NCI-H2196 (cell line): ENCODE measurements at regions not wholly inside any gene's neighbourhood (a gene's known extent, or its start where the extent isn't known, plus 50 kb on each side); places are given as distances from the start of the nearest gene placed in this dataset.
A peak's percentile ranks its signal among the peaks of the same experiment; 100 is the strongest.
"Not testable (repeated sequence)": the region's sequence is repeated elsewhere in the genome, so short reads cannot be mapped to it uniquely, and the experiment has no call there.

Experiments used
- DNase-seq: peaks from one replicate; lab custom pipeline; 2025; ENCODE audit not compliant: unreplicated experiment; lab: John Stamatoyannopoulos, UW

DNA sequence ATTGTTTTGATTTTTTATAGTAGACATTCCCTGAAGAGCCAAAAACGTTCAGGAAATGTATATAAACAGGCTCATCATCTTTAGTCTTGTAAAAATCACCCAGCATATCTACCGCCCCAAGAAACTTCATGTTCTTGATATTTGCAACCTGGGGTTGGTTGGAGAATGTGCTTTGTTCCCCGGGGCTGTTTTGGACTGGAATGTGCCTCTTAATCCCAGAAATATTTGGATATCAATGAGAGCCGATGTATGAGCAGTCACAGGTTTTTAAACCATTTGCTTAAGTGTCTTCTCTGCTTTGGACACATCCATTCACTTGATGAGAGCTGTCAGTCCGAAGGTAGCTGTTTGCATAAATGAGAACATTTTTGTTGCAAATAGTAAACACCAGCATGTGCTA is 449.7 kb downstream of the PCDH7 start:
- DNase-seq = no peak

DNA sequence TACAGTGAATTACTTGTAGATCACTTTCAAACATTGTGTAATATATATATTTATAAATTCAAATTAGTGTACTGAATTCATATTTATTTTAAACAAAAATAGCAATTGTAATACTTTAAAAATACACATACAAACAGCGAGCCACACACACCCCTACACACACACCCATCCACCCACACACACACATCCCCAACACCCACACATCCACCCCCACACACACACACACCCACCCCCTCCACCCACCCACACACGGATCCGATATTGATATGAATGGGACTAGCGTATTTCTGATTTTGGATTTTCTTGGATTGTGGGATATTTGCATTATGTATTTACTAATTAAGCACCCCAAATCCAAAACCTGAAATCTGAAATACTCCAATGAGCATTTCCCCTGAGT is 451.2 kb downstream of the PCDH7 start:
- no peak for DNase-seq

DNA sequence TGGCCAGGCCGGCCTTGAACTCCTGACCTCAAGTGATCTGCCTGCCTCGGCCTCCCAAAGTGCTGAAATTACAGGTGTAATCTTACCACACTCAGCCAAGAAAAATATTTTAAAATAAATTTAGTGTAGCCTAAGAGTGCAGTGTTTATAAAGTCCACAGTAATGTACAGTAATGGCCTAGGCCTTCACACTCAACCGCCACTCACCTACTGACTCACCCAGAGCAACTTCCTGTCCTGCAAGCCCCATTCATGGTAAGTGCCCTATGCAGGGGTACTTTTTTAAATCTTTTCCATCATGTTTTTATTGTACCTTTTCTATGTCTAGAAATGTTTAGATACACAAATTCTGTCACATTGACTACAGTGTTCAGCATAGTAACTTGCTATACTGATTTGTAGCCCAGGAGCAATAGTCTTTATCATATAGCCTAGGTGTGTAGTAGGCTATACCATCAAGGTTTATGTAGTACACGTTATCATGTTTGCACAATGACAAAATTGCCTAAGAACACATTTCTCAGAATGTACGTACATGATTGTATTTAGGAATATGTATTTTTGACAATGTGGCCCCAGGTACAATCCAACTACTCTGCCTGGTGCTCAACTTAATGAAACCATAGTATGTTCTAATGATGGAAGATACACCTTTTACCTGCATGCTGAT is 455.2 kb downstream of the PCDH7 start:
- DNase-seq = no peak

DNA sequence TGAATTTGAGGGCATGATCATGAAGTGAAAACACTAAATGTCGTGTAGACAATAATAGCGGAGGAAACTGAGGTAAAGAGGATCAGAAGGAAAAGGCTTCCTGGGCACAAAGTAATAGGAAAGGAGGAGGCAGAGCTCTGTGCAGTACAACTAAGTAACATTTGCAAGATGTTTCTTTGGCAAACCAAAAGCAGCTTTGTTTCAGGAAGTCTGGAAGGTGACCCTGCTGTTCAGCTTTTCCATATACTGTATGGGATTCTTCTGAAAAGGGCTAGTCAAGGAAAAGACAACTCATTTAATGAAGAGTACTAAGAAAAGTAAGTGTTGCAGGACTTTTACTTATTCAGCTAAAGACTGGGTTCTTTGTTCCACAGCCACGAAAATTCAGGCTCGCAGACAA is 463.1 kb downstream of the PCDH7 start:
- DNase-seq = no peak

GRCh38 chr4:31185014-31185585 is 464.9 kb downstream of the PCDH7 start:
- no peak for DNase-seq

DNA sequence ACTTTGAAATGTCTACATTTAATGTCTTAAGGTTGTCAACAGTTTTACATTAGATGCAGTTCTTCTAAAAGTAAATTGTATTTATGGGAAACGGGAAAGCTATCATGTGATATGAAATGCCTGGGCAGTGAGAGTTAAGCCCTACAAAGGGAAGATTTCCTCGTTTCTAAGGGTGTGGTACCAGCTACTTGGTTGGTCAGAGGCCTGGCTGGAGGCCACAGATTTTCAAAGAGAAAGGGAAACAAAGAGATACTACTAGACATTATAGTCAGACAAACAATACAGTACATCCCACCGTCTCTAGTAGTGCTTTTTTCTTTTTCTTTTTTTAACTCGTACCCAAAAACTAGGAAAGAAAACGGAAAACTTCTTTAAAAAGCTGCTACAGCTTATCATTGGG is 467.8 kb downstream of the PCDH7 start:
- no peak for DNase-seq

DNA sequence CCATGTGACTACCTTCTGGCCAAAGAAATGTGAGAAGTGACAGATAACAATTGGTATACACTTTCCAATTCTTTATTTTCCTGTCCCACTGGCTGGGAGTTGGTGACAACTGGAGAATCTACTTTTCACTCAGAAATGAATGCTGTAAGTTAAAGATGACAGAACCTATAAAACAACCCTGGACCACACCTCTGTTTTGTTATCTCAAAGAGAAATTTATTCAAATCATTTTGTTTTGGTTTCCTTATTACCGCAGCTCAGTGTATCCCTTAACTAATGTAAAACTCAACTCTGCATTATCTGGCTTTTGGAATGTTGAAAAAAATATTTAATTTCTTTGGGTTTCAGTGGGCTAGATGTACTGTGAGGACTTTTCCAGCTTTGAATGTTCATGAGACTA is 469.8 kb downstream of the PCDH7 start:
- no peak for DNase-seq

DNA sequence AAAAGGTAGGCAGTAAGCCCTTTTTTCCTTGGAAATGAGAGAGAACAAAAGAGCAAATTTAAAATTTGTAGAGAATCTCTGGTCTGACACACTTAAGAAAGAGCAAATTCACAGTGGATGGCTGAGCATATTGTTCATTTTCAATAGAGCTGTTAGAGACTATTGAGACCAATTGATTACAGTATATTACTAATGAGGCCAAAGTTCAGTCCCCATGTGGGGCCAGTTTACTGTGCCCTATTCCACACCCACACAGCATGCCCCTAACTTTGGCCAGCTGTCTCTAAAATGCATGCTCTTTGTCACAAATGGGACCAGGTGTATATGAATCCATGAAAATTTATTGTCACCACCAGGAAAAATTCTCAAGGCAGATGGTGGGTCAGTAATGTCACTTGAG is 470.5 kb downstream of the PCDH7 start:
- no peak for DNase-seq

GRCh38 chr4:31192341-31192740 is 472.2 kb downstream of the PCDH7 start:
- DNase-seq = no peak

GRCh38 chr4:31193521-31193920 is 473.4 kb downstream of the PCDH7 start:
- DNase-seq = peak; percentile 78

DNA sequence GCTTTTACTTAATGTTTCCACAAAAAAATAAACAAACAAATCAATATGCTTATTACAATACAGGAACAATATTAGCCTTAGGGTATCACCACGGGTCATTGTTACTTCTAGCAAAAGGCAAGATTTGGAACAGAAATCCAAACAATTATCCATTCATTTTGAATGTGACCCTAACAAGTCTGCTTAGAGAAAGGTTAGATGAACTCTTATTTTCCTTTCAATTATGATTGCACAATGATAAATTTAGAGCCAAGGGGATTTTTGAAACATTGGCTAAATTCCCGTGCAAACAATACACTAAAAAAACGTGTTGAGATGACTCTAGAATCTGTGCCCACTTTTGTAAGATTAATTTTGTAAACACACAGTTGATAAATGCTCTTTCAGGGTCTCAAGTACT is 474.7 kb downstream of the PCDH7 start:
- DNase-seq = peak; percentile 28

DNA sequence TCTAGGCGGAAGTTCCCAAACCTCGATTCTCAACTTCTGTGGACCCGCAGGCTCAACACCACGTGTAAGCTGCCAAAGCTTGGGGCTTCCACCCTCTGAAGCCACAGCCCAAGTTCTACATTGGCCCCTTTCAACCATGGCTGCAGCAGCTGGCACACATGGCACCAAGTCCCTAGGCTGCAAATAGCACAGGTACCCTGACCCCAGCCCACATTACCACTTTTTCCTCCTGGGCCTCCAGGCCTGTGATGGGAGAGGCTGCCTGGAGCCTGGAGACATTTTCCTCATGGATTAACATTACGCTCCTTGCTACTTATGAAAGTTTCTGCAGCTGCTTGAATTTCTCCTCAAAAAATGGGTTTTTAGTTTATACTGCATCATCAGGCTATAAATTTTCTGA is 479.5 kb downstream of the PCDH7 start:
- no peak for DNase-seq

- DNase-seq = not testable (repeated sequence)
These were observed 481.9 kb downstream of the PCDH7 start for GRCh38 chr4:31202054-31202453.

- no peak for DNase-seq
These were observed 484.7 kb downstream of the PCDH7 start for GRCh38 chr4:31204874-31205273.

DNA sequence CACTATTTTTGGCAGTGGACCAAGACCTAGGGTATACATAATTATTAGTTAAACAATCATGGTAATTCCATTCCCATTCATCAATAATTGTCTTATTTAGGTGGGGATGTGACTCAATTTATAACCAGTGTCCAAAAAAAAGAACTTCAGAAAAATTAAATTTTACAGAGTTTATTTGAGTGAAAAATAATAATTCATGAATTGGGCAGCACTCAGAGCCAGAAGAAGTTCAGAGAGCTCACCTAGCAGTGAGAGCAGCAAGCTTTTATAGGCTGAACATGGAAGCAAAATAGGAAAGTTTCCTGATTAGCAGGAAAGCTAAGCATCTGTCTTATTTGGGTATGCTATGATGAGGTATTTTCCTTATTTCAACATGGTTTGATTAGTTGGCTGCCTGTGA is 500.8 kb downstream of the PCDH7 start:
- no peak for DNase-seq

- no peak for DNase-seq
These were observed 507.9 kb downstream of the PCDH7 start for GRCh38 chr4:31228068-31228467.

DNA sequence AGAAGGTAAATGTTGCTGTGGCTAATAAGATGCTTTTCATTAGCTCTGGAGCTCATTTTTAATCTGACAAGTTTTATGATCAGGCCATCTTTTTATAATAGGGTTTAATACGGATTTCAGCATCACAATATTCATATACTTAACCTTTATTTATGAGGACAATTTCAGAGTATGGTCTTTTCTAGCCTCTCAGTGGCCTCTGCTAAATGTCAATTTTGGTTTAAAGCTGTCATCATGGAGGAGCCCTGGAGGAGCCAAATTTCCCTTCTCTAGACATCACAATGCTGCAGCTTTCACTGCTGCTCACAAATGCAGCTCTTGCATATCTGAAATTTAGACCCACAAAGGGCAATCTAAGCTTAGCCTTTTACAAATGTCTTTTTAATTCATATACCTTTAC is 510.4 kb downstream of the PCDH7 start:
- DNase-seq = no peak

DNA sequence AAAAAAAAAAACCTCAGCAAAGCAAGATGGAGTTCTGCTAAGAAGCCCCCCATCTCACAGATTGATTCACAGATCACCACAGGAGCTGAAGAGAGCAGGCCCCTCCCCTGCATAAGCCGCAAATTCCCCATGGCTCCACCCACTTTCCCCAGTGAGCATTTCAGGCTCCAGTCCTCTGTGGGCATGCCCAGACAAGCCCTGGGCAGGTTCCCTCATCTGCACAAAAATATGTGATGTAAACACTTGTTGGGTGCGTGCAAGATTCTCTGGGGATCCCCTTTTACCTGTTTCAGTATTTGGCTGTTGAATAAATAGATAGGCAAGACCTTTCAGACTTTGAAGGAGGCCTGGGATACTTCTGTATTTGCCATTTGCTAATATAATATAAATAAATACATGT is 514.3 kb downstream of the PCDH7 start:
- no peak for DNase-seq

DNA sequence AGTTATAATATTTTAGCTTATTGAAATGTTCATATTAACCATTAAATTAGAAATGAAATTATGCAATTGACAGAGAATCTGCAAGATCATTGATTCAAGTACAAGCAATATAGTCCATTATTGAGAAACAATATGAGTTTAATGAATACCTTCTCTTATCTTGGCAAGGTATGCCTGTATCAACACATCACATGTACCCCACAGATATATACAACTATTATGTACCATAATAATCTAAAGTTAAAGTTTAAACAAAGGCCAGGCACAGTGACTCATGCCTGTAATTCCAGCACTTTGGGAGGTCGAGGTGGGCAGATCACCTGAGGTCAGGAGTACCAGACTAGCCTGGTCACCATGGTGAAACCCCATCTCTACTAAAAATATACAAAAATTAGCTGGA is 514.7 kb downstream of the PCDH7 start:
- no peak for DNase-seq

- no peak for DNase-seq
These were observed 516.0 kb downstream of the PCDH7 start for GRCh38 chr4:31236020-31236638.

GRCh38 chr4:31236639-31237173 is 516.5 kb downstream of the PCDH7 start:
- no peak for DNase-seq

- no peak for DNase-seq
These were observed 517.1 kb downstream of the PCDH7 start for GRCh38 chr4:31237233-31237632.
